ENCODE measurements at regions not wholly inside any gene's neighbourhood (a gene's known extent, or its start where the extent isn't known, plus 50 kb on each side); places are given as distances from the start of the nearest gene placed in this dataset.

DNA sequence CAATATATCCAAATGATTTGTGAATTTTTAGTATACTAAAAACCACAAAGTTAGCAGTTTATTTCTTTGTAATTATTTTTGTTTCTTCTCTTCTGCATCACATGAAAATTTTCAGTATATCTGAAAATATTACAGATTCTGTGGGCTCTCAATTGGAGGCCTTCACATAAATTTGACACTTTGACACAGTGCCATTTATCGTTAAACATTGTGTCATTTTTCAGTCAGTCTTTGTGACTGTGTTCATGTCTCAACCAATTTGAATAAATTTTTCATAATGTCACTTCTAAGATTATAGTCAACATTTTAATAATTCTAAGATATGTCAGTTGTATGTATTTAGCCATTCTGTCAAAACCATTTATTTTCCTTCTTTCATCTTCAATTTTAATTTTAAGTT lies 1303.0 kb downstream of the LRFN5 start:
- TF ChIP-seq, protein P1, sequence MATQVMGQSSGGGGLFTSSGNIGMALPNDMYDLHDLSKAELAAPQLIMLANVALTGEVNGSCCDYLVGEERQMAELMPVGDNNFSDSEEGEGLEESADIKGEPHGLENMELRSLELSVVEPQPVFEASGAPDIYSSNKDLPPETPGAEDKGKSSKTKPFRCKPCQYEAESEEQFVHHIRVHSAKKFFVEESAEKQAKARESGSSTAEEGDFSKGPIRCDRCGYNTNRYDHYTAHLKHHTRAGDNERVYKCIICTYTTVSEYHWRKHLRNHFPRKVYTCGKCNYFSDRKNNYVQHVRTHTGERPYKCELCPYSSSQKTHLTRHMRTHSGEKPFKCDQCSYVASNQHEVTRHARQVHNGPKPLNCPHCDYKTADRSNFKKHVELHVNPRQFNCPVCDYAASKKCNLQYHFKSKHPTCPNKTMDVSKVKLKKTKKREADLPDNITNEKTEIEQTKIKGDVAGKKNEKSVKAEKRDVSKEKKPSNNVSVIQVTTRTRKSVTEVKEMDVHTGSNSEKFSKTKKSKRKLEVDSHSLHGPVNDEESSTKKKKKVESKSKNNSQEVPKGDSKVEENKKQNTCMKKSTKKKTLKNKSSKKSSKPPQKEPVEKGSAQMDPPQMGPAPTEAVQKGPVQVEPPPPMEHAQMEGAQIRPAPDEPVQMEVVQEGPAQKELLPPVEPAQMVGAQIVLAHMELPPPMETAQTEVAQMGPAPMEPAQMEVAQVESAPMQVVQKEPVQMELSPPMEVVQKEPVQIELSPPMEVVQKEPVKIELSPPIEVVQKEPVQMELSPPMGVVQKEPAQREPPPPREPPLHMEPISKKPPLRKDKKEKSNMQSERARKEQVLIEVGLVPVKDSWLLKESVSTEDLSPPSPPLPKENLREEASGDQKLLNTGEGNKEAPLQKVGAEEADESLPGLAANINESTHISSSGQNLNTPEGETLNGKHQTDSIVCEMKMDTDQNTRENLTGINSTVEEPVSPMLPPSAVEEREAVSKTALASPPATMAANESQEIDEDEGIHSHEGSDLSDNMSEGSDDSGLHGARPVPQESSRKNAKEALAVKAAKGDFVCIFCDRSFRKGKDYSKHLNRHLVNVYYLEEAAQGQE (tag by site-specific recombination; IDR thresholded peaks at IDR 0.05), result no peak
- TF ChIP-seq ZNF621 (tag by site-specific recombination; IDR thresholded peaks at IDR 0.05) (no peak), ZNF555 (tag by site-specific recombination; conservative IDR thresholded peaks at IDR 0.05) (no peak), SCRT2 (tag by site-specific recombination; IDR thresholded peaks at IDR 0.05) (no peak), KLF10 (tag by site-specific recombination; IDR thresholded peaks at IDR 0.05) (no peak), IKZF3 (tag by site-specific recombination; IDR thresholded peaks at IDR 0.05) (no peak), ZNF426 (tag by site-specific recombination; IDR thresholded peaks at IDR 0.05) (no peak), SALL2 (tag by site-specific recombination; IDR thresholded peaks at IDR 0.05; ENCODE audit: borderline replicate concordance) (no peak), MYNN (tag by site-specific recombination; IDR thresholded peaks at IDR 0.05; ENCODE audit: borderline replicate concordance) (no peak)
- TF ChIP-seq, protein P2, sequence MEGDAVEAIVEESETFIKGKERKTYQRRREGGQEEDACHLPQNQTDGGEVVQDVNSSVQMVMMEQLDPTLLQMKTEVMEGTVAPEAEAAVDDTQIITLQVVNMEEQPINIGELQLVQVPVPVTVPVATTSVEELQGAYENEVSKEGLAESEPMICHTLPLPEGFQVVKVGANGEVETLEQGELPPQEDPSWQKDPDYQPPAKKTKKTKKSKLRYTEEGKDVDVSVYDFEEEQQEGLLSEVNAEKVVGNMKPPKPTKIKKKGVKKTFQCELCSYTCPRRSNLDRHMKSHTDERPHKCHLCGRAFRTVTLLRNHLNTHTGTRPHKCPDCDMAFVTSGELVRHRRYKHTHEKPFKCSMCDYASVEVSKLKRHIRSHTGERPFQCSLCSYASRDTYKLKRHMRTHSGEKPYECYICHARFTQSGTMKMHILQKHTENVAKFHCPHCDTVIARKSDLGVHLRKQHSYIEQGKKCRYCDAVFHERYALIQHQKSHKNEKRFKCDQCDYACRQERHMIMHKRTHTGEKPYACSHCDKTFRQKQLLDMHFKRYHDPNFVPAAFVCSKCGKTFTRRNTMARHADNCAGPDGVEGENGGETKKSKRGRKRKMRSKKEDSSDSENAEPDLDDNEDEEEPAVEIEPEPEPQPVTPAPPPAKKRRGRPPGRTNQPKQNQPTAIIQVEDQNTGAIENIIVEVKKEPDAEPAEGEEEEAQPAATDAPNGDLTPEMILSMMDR (tag by site-specific recombination; IDR thresholded peaks at IDR 0.05), result no peak
- TF ChIP-seq, protein P3, sequence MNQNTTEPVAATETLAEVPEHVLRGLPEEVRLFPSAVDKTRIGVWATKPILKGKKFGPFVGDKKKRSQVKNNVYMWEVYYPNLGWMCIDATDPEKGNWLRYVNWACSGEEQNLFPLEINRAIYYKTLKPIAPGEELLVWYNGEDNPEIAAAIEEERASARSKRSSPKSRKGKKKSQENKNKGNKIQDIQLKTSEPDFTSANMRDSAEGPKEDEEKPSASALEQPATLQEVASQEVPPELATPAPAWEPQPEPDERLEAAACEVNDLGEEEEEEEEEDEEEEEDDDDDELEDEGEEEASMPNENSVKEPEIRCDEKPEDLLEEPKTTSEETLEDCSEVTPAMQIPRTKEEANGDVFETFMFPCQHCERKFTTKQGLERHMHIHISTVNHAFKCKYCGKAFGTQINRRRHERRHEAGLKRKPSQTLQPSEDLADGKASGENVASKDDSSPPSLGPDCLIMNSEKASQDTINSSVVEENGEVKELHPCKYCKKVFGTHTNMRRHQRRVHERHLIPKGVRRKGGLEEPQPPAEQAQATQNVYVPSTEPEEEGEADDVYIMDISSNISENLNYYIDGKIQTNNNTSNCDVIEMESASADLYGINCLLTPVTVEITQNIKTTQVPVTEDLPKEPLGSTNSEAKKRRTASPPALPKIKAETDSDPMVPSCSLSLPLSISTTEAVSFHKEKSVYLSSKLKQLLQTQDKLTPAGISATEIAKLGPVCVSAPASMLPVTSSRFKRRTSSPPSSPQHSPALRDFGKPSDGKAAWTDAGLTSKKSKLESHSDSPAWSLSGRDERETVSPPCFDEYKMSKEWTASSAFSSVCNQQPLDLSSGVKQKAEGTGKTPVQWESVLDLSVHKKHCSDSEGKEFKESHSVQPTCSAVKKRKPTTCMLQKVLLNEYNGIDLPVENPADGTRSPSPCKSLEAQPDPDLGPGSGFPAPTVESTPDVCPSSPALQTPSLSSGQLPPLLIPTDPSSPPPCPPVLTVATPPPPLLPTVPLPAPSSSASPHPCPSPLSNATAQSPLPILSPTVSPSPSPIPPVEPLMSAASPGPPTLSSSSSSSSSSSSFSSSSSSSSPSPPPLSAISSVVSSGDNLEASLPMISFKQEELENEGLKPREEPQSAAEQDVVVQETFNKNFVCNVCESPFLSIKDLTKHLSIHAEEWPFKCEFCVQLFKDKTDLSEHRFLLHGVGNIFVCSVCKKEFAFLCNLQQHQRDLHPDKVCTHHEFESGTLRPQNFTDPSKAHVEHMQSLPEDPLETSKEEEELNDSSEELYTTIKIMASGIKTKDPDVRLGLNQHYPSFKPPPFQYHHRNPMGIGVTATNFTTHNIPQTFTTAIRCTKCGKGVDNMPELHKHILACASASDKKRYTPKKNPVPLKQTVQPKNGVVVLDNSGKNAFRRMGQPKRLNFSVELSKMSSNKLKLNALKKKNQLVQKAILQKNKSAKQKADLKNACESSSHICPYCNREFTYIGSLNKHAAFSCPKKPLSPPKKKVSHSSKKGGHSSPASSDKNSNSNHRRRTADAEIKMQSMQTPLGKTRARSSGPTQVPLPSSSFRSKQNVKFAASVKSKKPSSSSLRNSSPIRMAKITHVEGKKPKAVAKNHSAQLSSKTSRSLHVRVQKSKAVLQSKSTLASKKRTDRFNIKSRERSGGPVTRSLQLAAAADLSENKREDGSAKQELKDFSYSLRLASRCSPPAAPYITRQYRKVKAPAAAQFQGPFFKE (tag by site-specific recombination; IDR thresholded peaks at IDR 0.05; ENCODE audit: borderline replicate concordance), result no peak
- TF ChIP-seq, protein P4, sequence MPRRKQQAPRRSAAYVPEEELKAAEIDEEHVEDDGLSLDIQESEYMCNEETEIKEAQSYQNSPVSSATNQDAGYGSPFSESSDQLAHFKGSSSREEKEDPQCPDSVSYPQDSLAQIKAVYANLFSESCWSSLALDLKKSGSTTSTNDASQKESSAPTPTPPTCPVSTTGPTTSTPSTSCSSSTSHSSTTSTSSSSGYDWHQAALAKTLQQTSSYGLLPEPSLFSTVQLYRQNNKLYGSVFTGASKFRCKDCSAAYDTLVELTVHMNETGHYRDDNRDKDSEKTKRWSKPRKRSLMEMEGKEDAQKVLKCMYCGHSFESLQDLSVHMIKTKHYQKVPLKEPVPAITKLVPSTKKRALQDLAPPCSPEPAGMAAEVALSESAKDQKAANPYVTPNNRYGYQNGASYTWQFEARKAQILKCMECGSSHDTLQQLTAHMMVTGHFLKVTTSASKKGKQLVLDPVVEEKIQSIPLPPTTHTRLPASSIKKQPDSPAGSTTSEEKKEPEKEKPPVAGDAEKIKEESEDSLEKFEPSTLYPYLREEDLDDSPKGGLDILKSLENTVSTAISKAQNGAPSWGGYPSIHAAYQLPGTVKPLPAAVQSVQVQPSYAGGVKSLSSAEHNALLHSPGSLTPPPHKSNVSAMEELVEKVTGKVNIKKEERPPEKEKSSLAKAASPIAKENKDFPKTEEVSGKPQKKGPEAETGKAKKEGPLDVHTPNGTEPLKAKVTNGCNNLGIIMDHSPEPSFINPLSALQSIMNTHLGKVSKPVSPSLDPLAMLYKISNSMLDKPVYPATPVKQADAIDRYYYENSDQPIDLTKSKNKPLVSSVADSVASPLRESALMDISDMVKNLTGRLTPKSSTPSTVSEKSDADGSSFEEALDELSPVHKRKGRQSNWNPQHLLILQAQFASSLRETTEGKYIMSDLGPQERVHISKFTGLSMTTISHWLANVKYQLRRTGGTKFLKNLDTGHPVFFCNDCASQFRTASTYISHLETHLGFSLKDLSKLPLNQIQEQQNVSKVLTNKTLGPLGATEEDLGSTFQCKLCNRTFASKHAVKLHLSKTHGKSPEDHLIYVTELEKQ (tag by site-specific recombination; IDR thresholded peaks at IDR 0.05; ENCODE audit: borderline replicate concordance), result no peak
- TF ChIP-seq, protein P5, sequence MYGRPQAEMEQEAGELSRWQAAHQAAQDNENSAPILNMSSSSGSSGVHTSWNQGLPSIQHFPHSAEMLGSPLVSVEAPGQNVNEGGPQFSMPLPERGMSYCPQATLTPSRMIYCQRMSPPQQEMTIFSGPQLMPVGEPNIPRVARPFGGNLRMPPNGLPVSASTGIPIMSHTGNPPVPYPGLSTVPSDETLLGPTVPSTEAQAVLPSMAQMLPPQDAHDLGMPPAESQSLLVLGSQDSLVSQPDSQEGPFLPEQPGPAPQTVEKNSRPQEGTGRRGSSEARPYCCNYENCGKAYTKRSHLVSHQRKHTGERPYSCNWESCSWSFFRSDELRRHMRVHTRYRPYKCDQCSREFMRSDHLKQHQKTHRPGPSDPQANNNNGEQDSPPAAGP (tag by site-specific recombination; IDR thresholded peaks at IDR 0.05), result no peak

Data from HEK293 (cell line).